Right lobe of liver (tissue), 4 donors: ENCODE measurements at regions not wholly inside any gene's neighbourhood (a gene's known extent, or its start where the extent isn't known, plus 50 kb on each side); places are given as distances from the start of the nearest gene placed in this dataset.

ENCODE experiments used
- POLR2A ChIP-seq: fragments of 450-650 bp; IDR thresholded peaks from one replicate; pipeline ENCODE4 v1.6.1; 2017; ENCODE audit warnings: antibody characterized with exemption, mild to moderate bottlenecking
- TF ChIP-seq, protein P1 (sequence below), 4 donors: fragments of 200-600 bp in 3 of 4; fragments of 450-650 bp in 1 of 4; IDR thresholded peaks; one replicate each; pipeline versions ENCODE4 v1.5.1 to v1.8.0; 2016 to 2022; ENCODE audit warnings: antibody characterized with exemption in 4 of 4, mild to moderate bottlenecking in 2 of 4
- donor health status: DM: no; HTN: no; CAD: no.
- donor health status: DM: no; HTN: no; CAD: no.
- donor health status: DM: no; HTN: yes; CAD: no.

DNA sequence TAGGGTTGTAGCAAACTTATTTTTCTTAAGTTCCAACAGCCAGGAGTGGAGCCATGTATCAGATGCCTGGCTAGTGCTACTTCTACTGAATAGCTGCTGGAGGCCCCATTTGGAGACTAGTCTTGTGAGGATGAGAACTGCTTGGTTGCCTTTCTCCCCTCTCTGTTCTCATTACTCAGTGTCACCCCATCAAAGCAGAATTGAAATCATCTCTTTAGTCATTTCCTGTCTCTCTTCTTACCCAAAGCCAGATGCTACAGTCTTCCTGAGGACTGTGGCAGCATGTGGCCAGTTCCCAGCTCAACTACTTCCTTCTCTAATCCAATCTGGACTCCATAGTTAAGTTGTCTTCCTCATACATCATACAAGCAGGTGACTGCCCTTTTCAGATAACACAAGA is 197.5 kb downstream of the BRINP2 start:
- TF ChIP-seq, protein P1, sequence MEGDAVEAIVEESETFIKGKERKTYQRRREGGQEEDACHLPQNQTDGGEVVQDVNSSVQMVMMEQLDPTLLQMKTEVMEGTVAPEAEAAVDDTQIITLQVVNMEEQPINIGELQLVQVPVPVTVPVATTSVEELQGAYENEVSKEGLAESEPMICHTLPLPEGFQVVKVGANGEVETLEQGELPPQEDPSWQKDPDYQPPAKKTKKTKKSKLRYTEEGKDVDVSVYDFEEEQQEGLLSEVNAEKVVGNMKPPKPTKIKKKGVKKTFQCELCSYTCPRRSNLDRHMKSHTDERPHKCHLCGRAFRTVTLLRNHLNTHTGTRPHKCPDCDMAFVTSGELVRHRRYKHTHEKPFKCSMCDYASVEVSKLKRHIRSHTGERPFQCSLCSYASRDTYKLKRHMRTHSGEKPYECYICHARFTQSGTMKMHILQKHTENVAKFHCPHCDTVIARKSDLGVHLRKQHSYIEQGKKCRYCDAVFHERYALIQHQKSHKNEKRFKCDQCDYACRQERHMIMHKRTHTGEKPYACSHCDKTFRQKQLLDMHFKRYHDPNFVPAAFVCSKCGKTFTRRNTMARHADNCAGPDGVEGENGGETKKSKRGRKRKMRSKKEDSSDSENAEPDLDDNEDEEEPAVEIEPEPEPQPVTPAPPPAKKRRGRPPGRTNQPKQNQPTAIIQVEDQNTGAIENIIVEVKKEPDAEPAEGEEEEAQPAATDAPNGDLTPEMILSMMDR (IDR thresholded peaks at IDR 0.05) = no peak
- no peak for TF ChIP-seq POLR2A
